ENCODE measurements at regions not wholly inside any gene's neighbourhood (a gene's known extent, or its start where the extent isn't known, plus 50 kb on each side); places are given as distances from the start of the nearest gene placed in this dataset.

- Histone ChIP-seq H3K27ac (ENCODE audit: control insufficient read depth, insufficient read depth, low read length) (peak overlapping the region; percentile 80), H3K9me1 (ENCODE audit: control insufficient read depth, extremely low read depth, insufficient read depth, low read length) (no peaks in the 10 kb centered on the region), H3K27me3 (ENCODE audit: control insufficient read depth, extremely low read depth, insufficient read depth, low read length) (no peaks in the 10 kb centered on the region), H3K4me1 (ENCODE audit: control insufficient read depth, extremely low read depth, insufficient read depth, low read length) (peaks cover 23% of the 10 kb centered on the region), H3K79me2 (ENCODE audit: control insufficient read depth, insufficient read depth, low read length) (no peaks in the 10 kb centered on the region), H3K4me3 (ENCODE audit: control insufficient read depth in 2 of 3, extremely low read depth in 1 of 3, insufficient read depth in 2 of 3, low read depth in 1 of 3, low read length in 3 of 3) (no peak overlapping the region), H3K36me3 (ENCODE audit: control insufficient read depth in 2 of 2, extremely low read depth in 1 of 2, insufficient read depth in 2 of 2, low read length in 2 of 2) (no peaks in the 10 kb centered on the region), H3K4me2 (ENCODE audit: control insufficient read depth, extremely low read depth, insufficient read depth, low read depth, low read length) (no peak overlapping the region), H3K9ac (ENCODE audit: control insufficient read depth, extremely low read depth, insufficient read depth, low read length) (peak overlapping the region; percentile 33), H4K20me1 (ENCODE audit: control insufficient read depth, extremely low read depth, insufficient read depth, low read length) (no peaks in the 10 kb centered on the region), H2AFZ (ENCODE audit: control insufficient read depth, low read length) (peak overlapping the region; percentile 9), H3K9me3 (ENCODE audit: control insufficient read depth, low read depth, low read length) (no peaks in the 10 kb centered on the region)
- dilution Hi-C loops (cut with MboI; ENCODE audit: extremely low pct_ligation_motif_present, low sequenced_read_pairs), result loop anchor here (25.0 kb wide), 1 partner anchor 115 kb away; no protein-coding TSS in a partner anchor
- FAIRE-seq, result no peak
- DNase-seq (ENCODE audit: low read depth, low spot score), result no peak
- TF ChIP-seq CTCF (optimal IDR thresholded peaks at IDR 0.05 in 1 of 3, IDR thresholded peaks at IDR 0.05 in 1 of 3, conservative IDR thresholded peaks at IDR 0.05 in 1 of 3; ENCODE audit: extremely low read depth in 1 of 3, insufficient read depth in 2 of 3, low read length in 3 of 3) (no peak), EZH2 (IDR thresholded peaks at IDR 0.05; ENCODE audit: low read length) (no peak)
Measured at GRCh38 chr2:74747411-74748080, 86.4 kb upstream of the HK2 start.

GRCh38 chr2:74748665-74749064 is 85.3 kb upstream of the HK2 start:
- TF ChIP-seq EZH2 (IDR thresholded peaks at IDR 0.05; ENCODE audit: low read length) (no peak), CTCF (optimal IDR thresholded peaks at IDR 0.05 in 1 of 3, IDR thresholded peaks at IDR 0.05 in 1 of 3, conservative IDR thresholded peaks at IDR 0.05 in 1 of 3; ENCODE audit: extremely low read depth in 1 of 3, insufficient read depth in 2 of 3, low read length in 3 of 3) (no peak)
- no peak for DNase-seq (ENCODE audit: low read depth, low spot score)
- Histone ChIP-seq H3K9me3 (ENCODE audit: control insufficient read depth, low read depth, low read length) (no peaks in the 10 kb centered on the region), H3K36me3 (ENCODE audit: control insufficient read depth in 2 of 2, extremely low read depth in 1 of 2, insufficient read depth in 2 of 2, low read length in 2 of 2) (no peaks in the 10 kb centered on the region), H3K9me1 (ENCODE audit: control insufficient read depth, extremely low read depth, insufficient read depth, low read length) (no peaks in the 10 kb centered on the region), H3K79me2 (ENCODE audit: control insufficient read depth, insufficient read depth, low read length) (no peaks in the 10 kb centered on the region), H2AFZ (ENCODE audit: control insufficient read depth, low read length) (no peak overlapping the region), H3K27me3 (ENCODE audit: control insufficient read depth, extremely low read depth, insufficient read depth, low read length) (no peaks in the 10 kb centered on the region), H3K4me3 (ENCODE audit: control insufficient read depth in 2 of 3, extremely low read depth in 1 of 3, insufficient read depth in 2 of 3, low read depth in 1 of 3, low read length in 3 of 3) (no peak overlapping the region), H3K9ac (ENCODE audit: control insufficient read depth, extremely low read depth, insufficient read depth, low read length) (no peak overlapping the region), H3K4me1 (ENCODE audit: control insufficient read depth, extremely low read depth, insufficient read depth, low read length) (peaks cover 23% of the 10 kb centered on the region), H3K27ac (ENCODE audit: control insufficient read depth, insufficient read depth, low read length) (no peak overlapping the region), H4K20me1 (ENCODE audit: control insufficient read depth, extremely low read depth, insufficient read depth, low read length) (no peaks in the 10 kb centered on the region), H3K4me2 (ENCODE audit: control insufficient read depth, extremely low read depth, insufficient read depth, low read depth, low read length) (no peak overlapping the region)
- dilution Hi-C loops (cut with MboI; ENCODE audit: extremely low pct_ligation_motif_present, low sequenced_read_pairs), result loop anchor here (25.0 kb wide), 1 partner anchor 114 kb away; no protein-coding TSS in a partner anchor
- FAIRE-seq, result no peak
